ENCODE measurements at regions not wholly inside any gene's neighbourhood (a gene's known extent, or its start where the extent isn't known, plus 50 kb on each side); places are given as distances from the start of the nearest gene placed in this dataset.

DNA sequence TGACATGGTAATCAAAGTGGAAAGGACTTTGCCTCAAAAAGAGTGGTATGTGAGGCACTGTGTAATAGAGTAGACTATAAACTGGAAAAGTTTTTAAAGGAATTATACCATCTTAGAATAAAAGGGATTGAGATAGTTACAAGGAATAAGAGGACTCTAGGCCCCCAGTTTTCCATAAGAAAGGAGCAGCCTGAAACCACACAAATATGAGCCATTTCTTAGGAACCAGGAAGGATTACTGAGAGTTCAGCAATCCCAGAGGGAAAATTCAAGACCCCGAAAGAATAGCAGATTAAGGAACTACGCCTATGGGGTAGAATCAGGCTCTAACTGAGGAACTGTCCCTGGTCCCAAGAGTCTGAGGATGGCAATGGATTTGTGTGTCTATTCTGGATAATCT lies 1213.3 kb downstream of the C4orf33 start:
- H3K4me3 ChIP-seq (replicated peaks in 1 of 3; ENCODE audit: low read depth in 2 of 3, low read length in 3 of 3): no peak overlapping the region
- H3K27me3 ChIP-seq (ENCODE audit: control insufficient read depth in 2 of 2, insufficient read depth in 2 of 2, low read length in 2 of 2): no peaks in the 10 kb centered on the region
- H2AFZ ChIP-seq (ENCODE audit: insufficient read depth, low read depth, low read length, poor library complexity, severe bottlenecking): no peak overlapping the region
- H3K9me3 ChIP-seq (replicated peaks in 1 of 2; ENCODE audit: control insufficient read depth in 1 of 2, insufficient read depth in 1 of 2, low read length in 2 of 2): no peaks in the 10 kb centered on the region
- H4K20me1 ChIP-seq (ENCODE audit: insufficient read depth, low read length): no peaks in the 10 kb centered on the region
- TF ChIP-seq, protein P1, sequence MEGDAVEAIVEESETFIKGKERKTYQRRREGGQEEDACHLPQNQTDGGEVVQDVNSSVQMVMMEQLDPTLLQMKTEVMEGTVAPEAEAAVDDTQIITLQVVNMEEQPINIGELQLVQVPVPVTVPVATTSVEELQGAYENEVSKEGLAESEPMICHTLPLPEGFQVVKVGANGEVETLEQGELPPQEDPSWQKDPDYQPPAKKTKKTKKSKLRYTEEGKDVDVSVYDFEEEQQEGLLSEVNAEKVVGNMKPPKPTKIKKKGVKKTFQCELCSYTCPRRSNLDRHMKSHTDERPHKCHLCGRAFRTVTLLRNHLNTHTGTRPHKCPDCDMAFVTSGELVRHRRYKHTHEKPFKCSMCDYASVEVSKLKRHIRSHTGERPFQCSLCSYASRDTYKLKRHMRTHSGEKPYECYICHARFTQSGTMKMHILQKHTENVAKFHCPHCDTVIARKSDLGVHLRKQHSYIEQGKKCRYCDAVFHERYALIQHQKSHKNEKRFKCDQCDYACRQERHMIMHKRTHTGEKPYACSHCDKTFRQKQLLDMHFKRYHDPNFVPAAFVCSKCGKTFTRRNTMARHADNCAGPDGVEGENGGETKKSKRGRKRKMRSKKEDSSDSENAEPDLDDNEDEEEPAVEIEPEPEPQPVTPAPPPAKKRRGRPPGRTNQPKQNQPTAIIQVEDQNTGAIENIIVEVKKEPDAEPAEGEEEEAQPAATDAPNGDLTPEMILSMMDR (IDR thresholded peaks at IDR 0.05): no peak
- H3K36me3 ChIP-seq (replicated peaks in 1 of 2; ENCODE audit: control insufficient read depth in 1 of 2, insufficient read depth in 2 of 2, low read length in 2 of 2): no peaks in the 10 kb centered on the region
- H3K79me2 ChIP-seq (ENCODE audit: insufficient read depth, low read length): no peaks in the 10 kb centered on the region
- H3K4me1 ChIP-seq (ENCODE audit: control insufficient read depth in 1 of 2, insufficient read depth in 2 of 2, low read length in 2 of 2): no peaks in the 10 kb centered on the region
- 86% methylated on average over 2 of the region's 2 CpGs for WGBS (ENCODE audit: insufficient coverage)
- no peak overlapping the region for H3K27ac Mint-ChIP-seq
- intact Hi-C loops (cut with micrococcal nuclease): no loop called here
- no peaks in the 10 kb centered on the region for H3K4me1 Mint-ChIP-seq
- DNase-seq: no peak
- H3K36me3 Mint-ChIP-seq: no peaks in the 10 kb centered on the region
- no peak overlapping the region for H3K9ac ChIP-seq (ENCODE audit: insufficient read depth, low read length, poor library complexity, severe bottlenecking)
- peaks cover 0 to 1% (median 0%) of the 10 kb centered on the region in 3 donors for H3K27me3 Mint-ChIP-seq (ENCODE audit: low read depth in 3 of 3)
- H3K27ac ChIP-seq (ENCODE audit: low read depth in 1 of 2, low read length in 2 of 2): no peak overlapping the region
- peaks cover 0 to 5% (median 0%) of the 10 kb centered on the region in 7 donors for H3K9me3 Mint-ChIP-seq
- no peak overlapping the region for H3K4me2 ChIP-seq (replicated peaks; ENCODE audit: extremely low read depth, low read length, poor library complexity, severe bottlenecking)
- no peak overlapping the region for H3K4me3 Mint-ChIP-seq

DNA sequence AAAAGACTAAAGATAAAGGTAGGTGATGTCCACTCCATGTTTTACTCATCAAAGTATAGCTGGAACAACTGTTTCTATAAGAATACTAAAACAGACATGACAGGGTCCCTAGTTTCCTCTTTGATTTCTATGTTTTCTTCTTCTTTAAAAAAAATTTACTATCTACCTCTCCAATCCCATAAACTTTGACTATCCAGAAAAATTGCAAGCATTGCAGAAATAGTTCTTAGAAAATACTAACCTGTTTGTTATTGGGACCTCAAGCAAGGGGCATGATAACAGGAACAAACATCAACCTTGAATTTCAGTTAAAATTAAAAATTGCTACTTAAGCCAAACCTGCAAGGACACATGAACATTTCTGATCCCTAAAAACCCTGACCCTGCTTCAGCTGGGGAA lies 1226.5 kb downstream of the C4orf33 start:
- H3K36me3 Mint-ChIP-seq: no peaks in the 10 kb centered on the region
- H3K4me3 ChIP-seq (replicated peaks in 1 of 3; ENCODE audit: low read depth in 2 of 3, low read length in 3 of 3): no peak overlapping the region
- H3K27me3 Mint-ChIP-seq (ENCODE audit: low read depth in 3 of 3): no peaks in the 10 kb centered on the region
- H4K20me1 ChIP-seq (ENCODE audit: insufficient read depth, low read length): no peaks in the 10 kb centered on the region
- no peaks in the 10 kb centered on the region for H3K4me1 Mint-ChIP-seq
- intact Hi-C loops (cut with micrococcal nuclease): no loop called here
- H3K27me3 ChIP-seq (ENCODE audit: control insufficient read depth in 2 of 2, insufficient read depth in 2 of 2, low read length in 2 of 2): no peaks in the 10 kb centered on the region
- no peak overlapping the region for H2AFZ ChIP-seq (ENCODE audit: insufficient read depth, low read depth, low read length, poor library complexity, severe bottlenecking)
- H3K4me3 Mint-ChIP-seq: no peak overlapping the region
- no peak for DNase-seq
- no peaks in the 10 kb centered on the region for H3K79me2 ChIP-seq (ENCODE audit: insufficient read depth, low read length)
- H3K4me2 ChIP-seq (replicated peaks; ENCODE audit: extremely low read depth, low read length, poor library complexity, severe bottlenecking): no peak overlapping the region
- no peaks in the 10 kb centered on the region for H3K36me3 ChIP-seq (replicated peaks in 1 of 2; ENCODE audit: control insufficient read depth in 1 of 2, insufficient read depth in 2 of 2, low read length in 2 of 2)
- TF ChIP-seq, protein P1 (IDR thresholded peaks at IDR 0.05): no peak
- H3K27ac Mint-ChIP-seq: no peak overlapping the region
- no peaks in the 10 kb centered on the region for H3K9me3 ChIP-seq (replicated peaks in 1 of 2; ENCODE audit: control insufficient read depth in 1 of 2, insufficient read depth in 1 of 2, low read length in 2 of 2)
- H3K4me1 ChIP-seq (ENCODE audit: control insufficient read depth in 1 of 2, insufficient read depth in 2 of 2, low read length in 2 of 2): no peaks in the 10 kb centered on the region
- no peak overlapping the region for H3K27ac ChIP-seq (ENCODE audit: low read depth in 1 of 2, low read length in 2 of 2)
- no peak overlapping the region for H3K9ac ChIP-seq (ENCODE audit: insufficient read depth, low read length, poor library complexity, severe bottlenecking)
- H3K9me3 Mint-ChIP-seq: no peaks in the 10 kb centered on the region
